SK-N-SH treated with all-trans-retinoic acid at 6 μM for 48 hours (cell line): ENCODE measurements at regions not wholly inside any gene's neighbourhood (a gene's known extent, or its start where the extent isn't known, plus 50 kb on each side); places are given as distances from the start of the nearest gene placed in this dataset.

ENCODE experiments used
- ATAC-seq: fragments of 200-7000 bp; cut with Tn5 transposase; 3 replicates; pipeline ENCODE4 v1.9.1; 2020; ENCODE audit warnings: mild to moderate bottlenecking, moderate library complexity
- ARNTL ChIP-seq: fragments of 450-650 bp; formaldehyde crosslinking; IDR thresholded peaks from 2 replicates; pipeline ENCODE4 v1.5.0; 2020; ENCODE audit warnings: low read depth, mild to moderate bottlenecking, moderate library complexity, borderline replicate concordance
- BACH2 ChIP-seq: fragments of 250-450 bp; sonication (Bioruptor Pico); IDR thresholded peaks from 2 replicates; pipeline ENCODE4 v1.9.0; 2021; ENCODE audit warnings: mild to moderate bottlenecking, borderline replicate concordance
- CSDC2 ChIP-seq: fragments of 250-450 bp; sonication (Bioruptor Pico); IDR thresholded peaks from 2 replicates; pipeline ENCODE4 v1.5.0; 2020; ENCODE audit warnings: mild to moderate bottlenecking, moderate library complexity
- CSRNP3 ChIP-seq: fragments of 250-450 bp; sonication (Bioruptor Pico); IDR thresholded peaks from 2 replicates; pipeline ENCODE4 v1.5.1; 2021; ENCODE audit warnings: mild to moderate bottlenecking, moderate library complexity
- GLIS3 ChIP-seq: fragments of 250-450 bp; sonication (Bioruptor Pico); IDR thresholded peaks from 2 replicates; pipeline ENCODE4 v1.5.0; 2020; ENCODE audit warnings: mild to moderate bottlenecking, moderate library complexity
- PPARA ChIP-seq: fragments of 250-450 bp; sonication (Bioruptor Pico); IDR thresholded peaks from 2 replicates; pipeline ENCODE4 v1.5.0; 2020; ENCODE audit warnings: mild to moderate bottlenecking, borderline replicate concordance
- RARB ChIP-seq: fragments of 250-450 bp; sonication (Bioruptor Pico); IDR thresholded peaks from 2 replicates; pipeline ENCODE4 v1.8.0; 2021; ENCODE audit warnings: mild to moderate bottlenecking, moderate library complexity
- SNAI2 ChIP-seq: fragments of 250-450 bp; sonication (Bioruptor Pico); IDR thresholded peaks from 2 replicates; pipeline ENCODE4 v1.5.0; 2020; ENCODE audit warnings: mild to moderate bottlenecking, moderate library complexity
- TCF4 ChIP-seq: fragments of 250-450 bp; sonication (Bioruptor Pico); IDR thresholded peaks from 2 replicates; pipeline ENCODE4 v1.8.0; 2021; ENCODE audit warnings: mild to moderate bottlenecking, moderate library complexity, borderline replicate concordance
- TOX ChIP-seq: fragments of 250-450 bp; sonication (Bioruptor Pico); IDR thresholded peaks from 2 replicates; pipeline ENCODE4 v1.8.0; 2021; ENCODE audit warnings: mild to moderate bottlenecking, moderate library complexity, borderline replicate concordance
- ZC3H10 ChIP-seq: fragments of 250-450 bp; sonication (Bioruptor Pico); IDR thresholded peaks from 2 replicates; pipeline ENCODE4 v1.5.1; 2021; ENCODE audit warnings: mild to moderate bottlenecking, moderate library complexity
- ZFP3 ChIP-seq: fragments of 250-450 bp; sonication (Bioruptor Pico); IDR thresholded peaks from 2 replicates; pipeline ENCODE4 v1.5.0; 2020; ENCODE audit warnings: mild to moderate bottlenecking, moderate library complexity
- ZFP30 ChIP-seq: fragments of 450-650 bp; formaldehyde crosslinking; IDR thresholded peaks from 2 replicates; pipeline ENCODE4 v1.5.0; 2022; ENCODE audit warnings: mild to moderate bottlenecking, moderate library complexity
- ZNF565 ChIP-seq: fragments of 450-650 bp; formaldehyde crosslinking; conservative IDR thresholded peaks from 2 replicates; pipeline ENCODE4 v1.5.0; 2020; ENCODE audit warnings: low read depth, mild to moderate bottlenecking, moderate library complexity
- ZNF70 ChIP-seq: fragments of 450-650 bp; formaldehyde crosslinking; IDR thresholded peaks from 2 replicates; pipeline ENCODE4 v1.5.0; 2020; ENCODE audit warnings: mild to moderate bottlenecking, moderate library complexity
- TF ChIP-seq, protein P1 (sequence below): fragments of 250-450 bp; sonication (Bioruptor Pico); IDR thresholded peaks from 2 replicates; pipeline ENCODE4 v1.5.0; 2020; ENCODE audit warnings: mild to moderate bottlenecking, moderate library complexity
- TF ChIP-seq, protein P2 (sequence below): fragments of 250-450 bp; sonication (Bioruptor Pico); IDR thresholded peaks from 2 replicates; pipeline ENCODE4 v1.8.0; 2021; ENCODE audit warnings: low read depth, mild to moderate bottlenecking, moderate library complexity, borderline replicate concordance
- TF ChIP-seq, protein P3 (sequence below): fragments of 250-450 bp; sonication (Bioruptor Pico); IDR thresholded peaks from 2 replicates; pipeline ENCODE4 v1.8.0; 2020; ENCODE audit warnings: mild to moderate bottlenecking, moderate library complexity, borderline replicate concordance

- TF ChIP-seq CSRNP3 (CRISPR knock-in tag), result no peak
- no peak for TF ChIP-seq RARB (CRISPR knock-in tag)
These were observed 478.3 kb downstream of the TNS3 start (continued) for GRCh38 chr7:47103498-47104205.

GRCh38 chr7:47102331-47102841, 479.5 kb downstream of the TNS3 start:
- ATAC-seq, result no peak
- no peak for TF ChIP-seq RARB (CRISPR knock-in tag)
- no peak for TF ChIP-seq ZC3H10 (CRISPR knock-in tag)
- TF ChIP-seq, protein P1, sequence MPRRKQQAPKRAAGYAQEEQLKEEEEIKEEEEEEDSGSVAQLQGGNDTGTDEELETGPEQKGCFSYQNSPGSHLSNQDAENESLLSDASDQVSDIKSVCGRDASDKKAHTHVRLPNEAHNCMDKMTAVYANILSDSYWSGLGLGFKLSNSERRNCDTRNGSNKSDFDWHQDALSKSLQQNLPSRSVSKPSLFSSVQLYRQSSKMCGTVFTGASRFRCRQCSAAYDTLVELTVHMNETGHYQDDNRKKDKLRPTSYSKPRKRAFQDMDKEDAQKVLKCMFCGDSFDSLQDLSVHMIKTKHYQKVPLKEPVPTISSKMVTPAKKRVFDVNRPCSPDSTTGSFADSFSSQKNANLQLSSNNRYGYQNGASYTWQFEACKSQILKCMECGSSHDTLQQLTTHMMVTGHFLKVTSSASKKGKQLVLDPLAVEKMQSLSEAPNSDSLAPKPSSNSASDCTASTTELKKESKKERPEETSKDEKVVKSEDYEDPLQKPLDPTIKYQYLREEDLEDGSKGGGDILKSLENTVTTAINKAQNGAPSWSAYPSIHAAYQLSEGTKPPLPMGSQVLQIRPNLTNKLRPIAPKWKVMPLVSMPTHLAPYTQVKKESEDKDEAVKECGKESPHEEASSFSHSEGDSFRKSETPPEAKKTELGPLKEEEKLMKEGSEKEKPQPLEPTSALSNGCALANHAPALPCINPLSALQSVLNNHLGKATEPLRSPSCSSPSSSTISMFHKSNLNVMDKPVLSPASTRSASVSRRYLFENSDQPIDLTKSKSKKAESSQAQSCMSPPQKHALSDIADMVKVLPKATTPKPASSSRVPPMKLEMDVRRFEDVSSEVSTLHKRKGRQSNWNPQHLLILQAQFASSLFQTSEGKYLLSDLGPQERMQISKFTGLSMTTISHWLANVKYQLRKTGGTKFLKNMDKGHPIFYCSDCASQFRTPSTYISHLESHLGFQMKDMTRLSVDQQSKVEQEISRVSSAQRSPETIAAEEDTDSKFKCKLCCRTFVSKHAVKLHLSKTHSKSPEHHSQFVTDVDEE (CRISPR knock-in tag), result no peak
- TF ChIP-seq ZFP30 (CRISPR knock-in tag), result no peak
- TF ChIP-seq ARNTL (CRISPR knock-in tag), result no peak
- TF ChIP-seq TOX (CRISPR knock-in tag), result no peak
- TF ChIP-seq ZNF565 (CRISPR knock-in tag), result no peak
- TF ChIP-seq ZFP3, result no peak
- no peak for TF ChIP-seq SNAI2 (CRISPR knock-in tag)
- TF ChIP-seq PPARA (CRISPR knock-in tag), result no peak
- no peak for TF ChIP-seq ZNF70 (CRISPR knock-in tag)
- TF ChIP-seq GLIS3 (CRISPR knock-in tag), result no peak
- TF ChIP-seq, all 23 proteins: peak for 0

DNA sequence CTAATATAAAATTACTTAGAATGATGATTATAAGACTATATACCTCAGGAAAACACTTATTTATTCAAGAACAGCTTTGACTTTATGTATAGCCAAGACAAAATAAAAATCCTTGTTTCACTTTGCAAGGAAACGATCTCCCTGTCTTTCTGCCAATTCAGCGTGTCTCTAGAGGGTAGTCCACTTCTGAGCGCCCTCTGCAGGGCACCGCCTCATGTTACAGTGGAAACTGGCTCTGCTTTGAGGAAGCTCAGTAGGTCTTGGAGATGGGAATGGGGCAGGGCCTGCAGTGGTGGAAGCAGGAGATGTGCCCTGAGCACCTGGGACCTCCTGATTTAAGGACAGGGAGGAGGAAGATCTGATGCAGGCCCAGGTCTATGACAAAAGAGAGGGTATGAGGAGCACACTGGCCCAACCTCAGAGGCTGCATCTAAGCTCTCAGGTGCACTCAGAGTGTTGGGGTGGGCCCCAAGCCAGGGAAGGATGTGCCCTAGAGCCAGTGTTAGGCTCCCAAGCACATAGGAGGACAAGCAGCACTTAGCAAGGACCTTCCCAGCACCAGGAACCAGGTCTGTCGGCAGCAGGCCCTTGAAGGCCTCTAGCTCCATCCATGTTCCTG, 481.0 kb downstream of the TNS3 start:
- peak; percentile 94 for ATAC-seq
- TF ChIP-seq GLIS3 (CRISPR knock-in tag), result no peak
- no peak for TF ChIP-seq ZNF565 (CRISPR knock-in tag)
- TF ChIP-seq RARB (CRISPR knock-in tag), result no peak
- no peak for TF ChIP-seq TCF4 (CRISPR knock-in tag)
- TF ChIP-seq ZC3H10 (CRISPR knock-in tag), result no peak
- no peak for TF ChIP-seq PPARA (CRISPR knock-in tag)
- no peak for TF ChIP-seq BACH2
- TF ChIP-seq, protein P2, sequence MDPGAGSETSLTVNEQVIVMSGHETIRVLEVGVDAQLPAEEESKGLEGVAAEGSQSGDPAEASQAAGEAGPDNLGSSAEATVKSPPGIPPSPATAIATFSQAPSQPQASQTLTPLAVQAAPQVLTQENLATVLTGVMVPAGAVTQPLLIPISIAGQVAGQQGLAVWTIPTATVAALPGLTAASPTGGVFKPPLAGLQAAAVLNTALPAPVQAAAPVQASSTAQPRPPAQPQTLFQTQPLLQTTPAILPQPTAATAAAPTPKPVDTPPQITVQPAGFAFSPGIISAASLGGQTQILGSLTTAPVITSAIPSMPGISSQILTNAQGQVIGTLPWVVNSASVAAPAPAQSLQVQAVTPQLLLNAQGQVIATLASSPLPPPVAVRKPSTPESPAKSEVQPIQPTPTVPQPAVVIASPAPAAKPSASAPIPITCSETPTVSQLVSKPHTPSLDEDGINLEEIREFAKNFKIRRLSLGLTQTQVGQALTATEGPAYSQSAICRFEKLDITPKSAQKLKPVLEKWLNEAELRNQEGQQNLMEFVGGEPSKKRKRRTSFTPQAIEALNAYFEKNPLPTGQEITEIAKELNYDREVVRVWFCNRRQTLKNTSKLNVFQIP (CRISPR knock-in tag), result no peak
- no peak for TF ChIP-seq CSDC2 (CRISPR knock-in tag)
- TF ChIP-seq ARNTL (CRISPR knock-in tag), result no peak
- TF ChIP-seq ZFP30 (CRISPR knock-in tag), result no peak
- TF ChIP-seq, protein P3, sequence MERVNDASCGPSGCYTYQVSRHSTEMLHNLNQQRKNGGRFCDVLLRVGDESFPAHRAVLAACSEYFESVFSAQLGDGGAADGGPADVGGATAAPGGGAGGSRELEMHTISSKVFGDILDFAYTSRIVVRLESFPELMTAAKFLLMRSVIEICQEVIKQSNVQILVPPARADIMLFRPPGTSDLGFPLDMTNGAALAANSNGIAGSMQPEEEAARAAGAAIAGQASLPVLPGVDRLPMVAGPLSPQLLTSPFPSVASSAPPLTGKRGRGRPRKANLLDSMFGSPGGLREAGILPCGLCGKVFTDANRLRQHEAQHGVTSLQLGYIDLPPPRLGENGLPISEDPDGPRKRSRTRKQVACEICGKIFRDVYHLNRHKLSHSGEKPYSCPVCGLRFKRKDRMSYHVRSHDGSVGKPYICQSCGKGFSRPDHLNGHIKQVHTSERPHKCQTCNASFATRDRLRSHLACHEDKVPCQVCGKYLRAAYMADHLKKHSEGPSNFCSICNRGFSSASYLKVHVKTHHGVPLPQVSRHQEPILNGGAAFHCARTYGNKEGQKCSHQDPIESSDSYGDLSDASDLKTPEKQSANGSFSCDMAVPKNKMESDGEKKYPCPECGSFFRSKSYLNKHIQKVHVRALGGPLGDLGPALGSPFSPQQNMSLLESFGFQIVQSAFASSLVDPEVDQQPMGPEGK, result no peak
